IMR-90 (cell line): ENCODE measurements at regions not wholly inside any gene's neighbourhood (a gene's known extent, or its start where the extent isn't known, plus 50 kb on each side); places are given as distances from the start of the nearest gene placed in this dataset.

Experiments used
- ATAC-seq: fragments of 200-7000 bp; cut with Tn5 transposase; 2 replicates; pipeline ENCODE4 v1.9.1; 2020; ENCODE audit warnings: low read depth, mild to moderate bottlenecking, moderate library complexity
- BruUV-seq: library from RNA; stranded (reverse); fragments of 400-500 nt; replicated peaks from 2 replicates; lab custom pipeline; 2021; lab: Mats Ljungman, UMichigan
- CTCF ChIA-PET: fragments of 300-600 bp; formaldehyde crosslinking; extraction: SDS; loops from one replicate; lab custom pipeline; 2021; ENCODE audit warnings: antibody characterized with exemption; lab: Yijun Ruan, JAX
- POLR2A ChIA-PET: fragments of 300-600 bp; sonication (Branson Sonifier 250); formaldehyde crosslinking; loops from one replicate; lab custom pipeline; 2022; ENCODE audit warnings: antibody characterized with exemption; ENCODE audit not compliant: unreplicated experiment; lab: Charles Lee
- DNase-seq: peaks from one replicate; pipeline ENCODE4 v3.0.0; 2013
- H2AFZ ChIP-seq: replicated peaks from 2 replicates; pipeline ENCODE3; 2013; ENCODE audit warnings: low read length, mild to moderate bottlenecking; ENCODE audit not compliant: poor library complexity
- H2AK5ac ChIP-seq: 2 replicates; pipeline ENCODE4 v1.6.1; 2013; ENCODE audit warnings: low read depth, low read length, inconsistent platforms
- H2AK9ac ChIP-seq: replicated peaks from 2 replicates; pipeline ENCODE3; 2013; ENCODE audit warnings: mild to moderate bottlenecking, low read depth, low read length, moderate library complexity; ENCODE audit not compliant: poor library complexity
- H2BK120ac ChIP-seq: 2 replicates; pipeline ENCODE4 v1.6.1; 2013; ENCODE audit warnings: low read depth, low read length, inconsistent platforms
- H2BK15ac ChIP-seq: 3 replicates; pipeline ENCODE4 v1.6.1; 2013; ENCODE audit warnings: low read depth, low read length, inconsistent platforms
- H2BK20ac ChIP-seq: 2 replicates; pipeline ENCODE4 v1.6.1; 2013; ENCODE audit warnings: low read depth, mild to moderate bottlenecking, inconsistent platforms, low read length, moderate library complexity
- H2BK5ac ChIP-seq: 2 replicates; pipeline ENCODE4 v1.6.1; 2013; ENCODE audit warnings: mild to moderate bottlenecking, low read depth, low read length, inconsistent platforms; ENCODE audit not compliant: poor library complexity, severe bottlenecking
- H3K14ac ChIP-seq: replicated peaks from 2 replicates; pipeline ENCODE4 v1.6.1; 2013; ENCODE audit warnings: low read depth, low read length, inconsistent platforms
- H3K18ac ChIP-seq: 2 replicates; pipeline ENCODE4 v1.6.1; 2013; ENCODE audit warnings: low read depth, low read length, control low read depth
- H3K23ac ChIP-seq: 2 replicates; pipeline ENCODE4 v1.6.1; 2013; ENCODE audit warnings: low read depth, low read length, inconsistent platforms
- H3K27ac ChIP-seq: 2 replicates; pipeline ENCODE4 v1.5.1; 2013; ENCODE audit warnings: mild to moderate bottlenecking, control low read depth, low read length; ENCODE audit not compliant: insufficient read depth
- H3K27me3 ChIP-seq: 2 replicates; pipeline ENCODE4 v1.6.1; 2013; ENCODE audit warnings: low read length; ENCODE audit not compliant: control insufficient read depth, insufficient read depth
- H3K36me3 ChIP-seq: 2 replicates; pipeline ENCODE4 v1.6.1; 2013; ENCODE audit warnings: low read length, mixed read lengths; ENCODE audit not compliant: control insufficient read depth, insufficient read depth
- H3K4ac ChIP-seq: 2 replicates; pipeline ENCODE4 v1.6.1; 2013; ENCODE audit warnings: low read depth, low read length, inconsistent platforms
- H3K4me1 ChIP-seq: 2 replicates; pipeline ENCODE4 v1.6.1; 2013; ENCODE audit warnings: low read length, mixed read lengths; ENCODE audit not compliant: control insufficient read depth, insufficient read depth
- H3K4me2 ChIP-seq: 2 replicates; pipeline ENCODE4 v1.6.1; 2013; ENCODE audit warnings: low read depth, mild to moderate bottlenecking, control low read depth, low read length, moderate library complexity
- H3K4me3 ChIP-seq: 2 replicates; pipeline ENCODE4 v1.5.1; 2013; ENCODE audit warnings: low read depth, mild to moderate bottlenecking, control low read depth, low read length, moderate library complexity; ENCODE audit not compliant: insufficient read depth
- H3K56ac ChIP-seq: 2 replicates; pipeline ENCODE4 v1.6.1; 2013; ENCODE audit warnings: low read length, inconsistent platforms; ENCODE audit not compliant: insufficient read depth; ENCODE audit errors: extremely low read depth
- H3K79me1 ChIP-seq, 2 experiments: 2 replicates each; pipeline ENCODE4 v1.6.1; 2013; ENCODE audit warnings: low read length in 2 of 2, inconsistent platforms in 1 of 2, low read depth in 1 of 2
- H3K9ac ChIP-seq: 2 replicates; pipeline ENCODE4 v1.6.1; 2013; ENCODE audit warnings: low read depth, low read length, control low read depth
- H3K9me1 ChIP-seq: 2 replicates; pipeline ENCODE4 v1.6.1; 2013; ENCODE audit warnings: low read length, inconsistent platforms; ENCODE audit not compliant: insufficient read depth
- H3K9me3 ChIP-seq: 2 replicates; pipeline ENCODE4 v1.6.1; 2013; ENCODE audit warnings: low read length; ENCODE audit not compliant: control insufficient read depth, insufficient read depth
- H4K20me1 ChIP-seq: 2 replicates; pipeline ENCODE4 v1.6.1; 2013; ENCODE audit warnings: low read length, inconsistent platforms; ENCODE audit not compliant: insufficient read depth
- H4K5ac ChIP-seq: 2 replicates; pipeline ENCODE4 v1.6.1; 2013; ENCODE audit warnings: mild to moderate bottlenecking, low read depth, low read length, control low read depth
- H4K8ac ChIP-seq, 2 experiments: 2 replicates each; pipeline ENCODE4 v1.6.1; 2013; ENCODE audit warnings: low read depth in 2 of 2, low read length in 2 of 2, control low read depth in 1 of 2, inconsistent platforms in 1 of 2
- H4K91ac ChIP-seq: 2 replicates; pipeline ENCODE4 v1.6.1; 2013; ENCODE audit warnings: low read depth, low read length, inconsistent platforms; ENCODE audit not compliant: insufficient read depth
- BHLHE40 ChIP-seq: fragments of 150-350 bp; IDR thresholded peaks from 2 replicates; pipeline ENCODE4 v1.6.1; 2016; ENCODE audit warnings: mild to moderate bottlenecking, low read depth, low read length
- CEBPB ChIP-seq: IDR thresholded peaks from 2 replicates; pipeline ENCODE4 v1.6.1; 2012; ENCODE audit warnings: low read depth, low read length, improper control_type of control experiment
- CHD1 ChIP-seq: IDR thresholded peaks from 2 replicates; pipeline ENCODE4 v1.6.1; 2012; ENCODE audit warnings: low read depth, low read length, improper control_type of control experiment
- FOS ChIP-seq: fragments of 150-350 bp; IDR thresholded peaks from 2 replicates; pipeline ENCODE4 v1.6.1; 2016; ENCODE audit warnings: low read depth, low read length
- MAFK ChIP-seq: IDR thresholded peaks from 2 replicates; pipeline ENCODE4 v1.6.1; 2012; ENCODE audit warnings: low read depth, low read length, improper control_type of control experiment
- MAZ ChIP-seq: IDR thresholded peaks from 2 replicates; pipeline ENCODE4 v1.6.1; 2012; ENCODE audit warnings: low read depth, mild to moderate bottlenecking, low read length, improper control_type of control experiment, moderate library complexity, borderline replicate concordance
- MXI1 ChIP-seq: IDR thresholded peaks from 2 replicates; pipeline ENCODE4 v1.6.1; 2012; ENCODE audit warnings: low read depth, mild to moderate bottlenecking, low read length, moderate library complexity, borderline replicate concordance
- POLR2A ChIP-seq: IDR thresholded peaks from 2 replicates; pipeline ENCODE4 v1.6.1; 2012; ENCODE audit warnings: mild to moderate bottlenecking, low read depth, low read length
- RCOR1 ChIP-seq: IDR thresholded peaks from 2 replicates; pipeline ENCODE4 v1.6.1; 2012; ENCODE audit warnings: mild to moderate bottlenecking, low read length, improper control_type of control experiment; ENCODE audit not compliant: insufficient replicate concordance
- RFX5 ChIP-seq: IDR thresholded peaks from 2 replicates; pipeline ENCODE4 v1.8.0; 2012; ENCODE audit warnings: low read depth, mild to moderate bottlenecking, low read length, moderate library complexity
- SMC3 ChIP-seq: fragments of 150-350 bp; IDR thresholded peaks from 2 replicates; pipeline ENCODE4 v1.6.1; 2016; ENCODE audit warnings: low read depth, mild to moderate bottlenecking, antibody characterized with exemption, low read length, moderate library complexity
- WGBS, 2 experiments: methylation state at CpG; one replicate each; pipeline versions ENCODE4 v1.1.5 to v1.1.7; 2013; ENCODE audit warnings: missing lambda C conversion rate in 2 of 2; ENCODE audit not compliant: insufficient read length in 1 of 2; ENCODE audit errors: extremely low coverage in 2 of 2; 5-methylcytosine and 5-hydroxymethylcytosine counted together
- dilution Hi-C: fragments of 300-500 bp; cut with HindIII; formaldehyde crosslinking; loops from one replicate; pipeline ENCODE4 v1.14.3; 2018; ENCODE audit warnings: low sequenced_read_pairs; ENCODE audit not compliant: unreplicated experiment
- in situ Hi-C: fragments of 300-500 bp; cut with MboI; formaldehyde crosslinking; loops from 3 replicates; pipeline ENCODE4 v1.14.3; 2019; ENCODE audit warnings: low sequenced_read_pairs, inconsistent platforms, mixed read lengths
- intact Hi-C: fragments of 100-400 bp; cut with micrococcal nuclease; formaldehyde crosslinking; loops from 2 replicates; pipeline ENCODE4 v1.10.0; 2022
- TF ChIP-seq, protein P1 (sequence below): conservative IDR thresholded peaks from 2 replicates; pipeline ENCODE4 v1.5.1; 2012; ENCODE audit warnings: mild to moderate bottlenecking, low read depth, low read length, improper control_type of control experiment
- TF ChIP-seq, protein P2 (sequence below): fragments of 150-350 bp; IDR thresholded peaks from 2 replicates; pipeline ENCODE4 v1.6.1; 2016; ENCODE audit warnings: low read depth, mild to moderate bottlenecking, low read length, moderate library complexity, borderline replicate concordance
- TF ChIP-seq, protein P3 (sequence below): fragments of 150-350 bp; IDR thresholded peaks from 2 replicates; pipeline ENCODE4 v1.6.1; 2017; ENCODE audit warnings: mild to moderate bottlenecking, antibody characterized with exemption, low read length, low read depth

DNA sequence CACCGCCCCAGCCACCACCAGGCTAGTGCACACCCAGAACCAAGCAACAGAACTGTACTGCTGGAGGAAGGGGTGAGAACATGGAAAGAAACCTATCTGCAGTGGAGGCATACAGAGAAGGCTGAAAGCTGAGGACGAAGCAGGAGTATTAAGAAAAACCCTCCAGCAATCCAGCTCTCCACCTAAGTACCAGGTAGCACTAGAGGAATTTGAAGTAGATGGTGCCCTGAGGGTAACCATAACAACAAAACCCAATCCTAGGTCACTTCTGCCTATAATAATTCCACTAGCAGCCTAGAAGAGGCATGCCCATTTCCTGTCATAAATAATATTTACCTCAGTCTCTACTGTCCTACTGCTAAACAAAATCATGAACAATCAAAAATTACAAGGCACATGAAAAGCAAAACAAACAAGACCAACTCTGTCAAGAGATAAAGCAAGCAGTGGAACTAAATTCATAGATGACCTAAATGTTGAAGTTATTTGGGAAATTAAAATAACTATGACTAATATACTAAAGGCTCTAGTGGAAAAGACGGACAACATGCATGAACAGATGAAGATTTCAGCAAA lies 51.1 kb downstream of the HYCC1 start:
- dilution Hi-C loops, result no loop called here
- POLR2A ChIA-PET, result no interaction called here
- Histone ChIP-seq H2BK20ac (no peak overlapping the region), H3K27ac (no peak overlapping the region), H3K9me3 (no peaks in the 10 kb centered on the region), H4K91ac (no peak overlapping the region), H2AK5ac (no peak overlapping the region), H2BK120ac (no peak overlapping the region), H4K5ac (no peak overlapping the region), H2BK5ac (no peak overlapping the region), H2AFZ (no peak overlapping the region), H3K9me1 (peaks cover 3% of the 10 kb centered on the region; the same call in 1 of the 2 replicates), H3K27me3 (no peaks in the 10 kb centered on the region), H2BK15ac (no peak overlapping the region), H3K4ac (no peak overlapping the region), H3K4me1 (no peaks in the 10 kb centered on the region; the same call in 1 of the 2 replicates), H3K18ac (no peak overlapping the region; the same call in 1 of the 2 replicates), H3K4me2 (no peak overlapping the region), H3K14ac (no peak overlapping the region), H3K4me3 (no peak overlapping the region), H2AK9ac (no peak overlapping the region), H3K79me1 (peaks cover 16 to 19% of the 10 kb centered on the region in 2 experiments), H4K8ac (no peak overlapping the region), H3K36me3 (peaks cover 2% of the 10 kb centered on the region), H4K20me1 (no peaks in the 10 kb centered on the region), H3K56ac (no peak overlapping the region), H3K9ac (no peak overlapping the region), H3K23ac (no peak overlapping the region)
- intact Hi-C loops, result no loop called here
- ATAC-seq (no peak), DNase-seq (peak; percentile 14)
- in situ Hi-C loops, result no loop called here
- TF ChIP-seq RFX5 (no peak), FOS (no peak), RCOR1 (no peak), POLR2A (no peak), MXI1 (no peak), BHLHE40 (no peak), CHD1 (no peak), MAZ (no peak), CEBPB (no peak), MAFK (no peak), SMC3 (no peak)
- TF ChIP-seq, protein P1, sequence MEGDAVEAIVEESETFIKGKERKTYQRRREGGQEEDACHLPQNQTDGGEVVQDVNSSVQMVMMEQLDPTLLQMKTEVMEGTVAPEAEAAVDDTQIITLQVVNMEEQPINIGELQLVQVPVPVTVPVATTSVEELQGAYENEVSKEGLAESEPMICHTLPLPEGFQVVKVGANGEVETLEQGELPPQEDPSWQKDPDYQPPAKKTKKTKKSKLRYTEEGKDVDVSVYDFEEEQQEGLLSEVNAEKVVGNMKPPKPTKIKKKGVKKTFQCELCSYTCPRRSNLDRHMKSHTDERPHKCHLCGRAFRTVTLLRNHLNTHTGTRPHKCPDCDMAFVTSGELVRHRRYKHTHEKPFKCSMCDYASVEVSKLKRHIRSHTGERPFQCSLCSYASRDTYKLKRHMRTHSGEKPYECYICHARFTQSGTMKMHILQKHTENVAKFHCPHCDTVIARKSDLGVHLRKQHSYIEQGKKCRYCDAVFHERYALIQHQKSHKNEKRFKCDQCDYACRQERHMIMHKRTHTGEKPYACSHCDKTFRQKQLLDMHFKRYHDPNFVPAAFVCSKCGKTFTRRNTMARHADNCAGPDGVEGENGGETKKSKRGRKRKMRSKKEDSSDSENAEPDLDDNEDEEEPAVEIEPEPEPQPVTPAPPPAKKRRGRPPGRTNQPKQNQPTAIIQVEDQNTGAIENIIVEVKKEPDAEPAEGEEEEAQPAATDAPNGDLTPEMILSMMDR, result no peak
- TF ChIP-seq, protein P2, sequence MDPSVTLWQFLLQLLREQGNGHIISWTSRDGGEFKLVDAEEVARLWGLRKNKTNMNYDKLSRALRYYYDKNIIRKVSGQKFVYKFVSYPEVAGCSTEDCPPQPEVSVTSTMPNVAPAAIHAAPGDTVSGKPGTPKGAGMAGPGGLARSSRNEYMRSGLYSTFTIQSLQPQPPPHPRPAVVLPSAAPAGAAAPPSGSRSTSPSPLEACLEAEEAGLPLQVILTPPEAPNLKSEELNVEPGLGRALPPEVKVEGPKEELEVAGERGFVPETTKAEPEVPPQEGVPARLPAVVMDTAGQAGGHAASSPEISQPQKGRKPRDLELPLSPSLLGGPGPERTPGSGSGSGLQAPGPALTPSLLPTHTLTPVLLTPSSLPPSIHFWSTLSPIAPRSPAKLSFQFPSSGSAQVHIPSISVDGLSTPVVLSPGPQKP, result no peak
- TF ChIP-seq, protein P3, sequence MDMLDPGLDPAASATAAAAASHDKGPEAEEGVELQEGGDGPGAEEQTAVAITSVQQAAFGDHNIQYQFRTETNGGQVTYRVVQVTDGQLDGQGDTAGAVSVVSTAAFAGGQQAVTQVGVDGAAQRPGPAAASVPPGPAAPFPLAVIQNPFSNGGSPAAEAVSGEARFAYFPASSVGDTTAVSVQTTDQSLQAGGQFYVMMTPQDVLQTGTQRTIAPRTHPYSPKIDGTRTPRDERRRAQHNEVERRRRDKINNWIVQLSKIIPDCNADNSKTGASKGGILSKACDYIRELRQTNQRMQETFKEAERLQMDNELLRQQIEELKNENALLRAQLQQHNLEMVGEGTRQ, result no peak
- BruUV-seq, result no TSS peak
- WGBS, 2 experiments, result no CpG with 5 or more reads among the region's 3 CpGs
- CTCF ChIA-PET, result no interaction called here
